ENCODE measurements at regions not wholly inside any gene's neighbourhood (a gene's known extent, or its start where the extent isn't known, plus 50 kb on each side); places are given as distances from the start of the nearest gene placed in this dataset.
"Not testable (repeated sequence)": the region's sequence is repeated elsewhere in the genome, so short reads cannot be mapped to it uniquely, and the experiment has no call there.

GRCh38 chr18:65671621-65672415, 79.0 kb upstream of the CDH7 start:
- TF ChIP-seq POLR2AphosphoS5 (IDR thresholded peaks at IDR 0.05) (no peak), EP300 (IDR thresholded peaks at IDR 0.05) (no peak)
- no peak for DNase-seq (ENCODE audit: extremely low spot score)
- H3K27ac ChIP-seq (replicated peaks in 1 of 4) = no peak overlapping the region
- H3K27me3 ChIP-seq = no peaks in the 10 kb centered on the region
- H3K36me3 ChIP-seq = no peaks in the 10 kb centered on the region
- 91% methylated on average over 16 of the region's 17 CpGs for WGBS
- H3K9me3 ChIP-seq = no peaks in the 10 kb centered on the region
- intact Hi-C loops (cut with DNase I) = no loop called here
- H3K4me3 ChIP-seq = no peak overlapping the region
- no peaks in the 10 kb centered on the region for H3K4me1 ChIP-seq

DNA sequence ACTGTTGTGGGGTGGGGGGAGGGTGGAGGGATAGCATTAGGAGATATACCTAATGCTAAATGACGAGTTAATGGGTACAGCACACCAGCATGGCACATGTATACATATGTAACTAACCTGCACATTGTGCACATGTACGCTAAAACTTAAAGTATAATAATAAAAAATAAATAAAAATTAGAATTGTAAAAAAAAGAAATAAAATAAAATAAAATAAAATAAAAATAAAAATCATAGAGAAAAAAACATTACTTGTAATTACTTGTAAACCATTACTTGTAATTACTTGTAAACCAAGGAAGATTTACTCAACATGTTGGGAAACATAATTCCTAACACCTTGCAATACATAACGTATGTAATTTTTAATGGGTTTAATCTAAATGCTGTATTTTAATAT, 80.7 kb upstream of the CDH7 start:
- H3K27me3 ChIP-seq; intact Hi-C loops (cut with DNase I); DNase-seq (ENCODE audit: extremely low spot score); H3K4me3 ChIP-seq; H3K4me1 ChIP-seq; H3K9me3 ChIP-seq; H3K36me3 ChIP-seq; H3K27ac ChIP-seq (replicated peaks in 1 of 4): not testable (repeated sequence)
- 88% methylated on average over 3 of the region's 3 CpGs for WGBS

- Histone ChIP-seq H3K4me3 (no peak overlapping the region), H3K27ac (replicated peaks in 1 of 4) (no peak overlapping the region), H3K27me3 (no peaks in the 10 kb centered on the region), H3K4me1 (no peaks in the 10 kb centered on the region), H3K9me3 (no peaks in the 10 kb centered on the region), H3K36me3 (no peaks in the 10 kb centered on the region)
- intact Hi-C loops (cut with DNase I) = no loop called here
- DNase-seq (ENCODE audit: extremely low spot score) = no peak
- TF ChIP-seq POLR2A (IDR thresholded peaks at IDR 0.05; ENCODE audit: low read depth) (no peak), EP300 (IDR thresholded peaks at IDR 0.05) (no peak), POLR2AphosphoS5 (IDR thresholded peaks at IDR 0.05) (no peak)
- TF ChIP-seq, protein P1, sequence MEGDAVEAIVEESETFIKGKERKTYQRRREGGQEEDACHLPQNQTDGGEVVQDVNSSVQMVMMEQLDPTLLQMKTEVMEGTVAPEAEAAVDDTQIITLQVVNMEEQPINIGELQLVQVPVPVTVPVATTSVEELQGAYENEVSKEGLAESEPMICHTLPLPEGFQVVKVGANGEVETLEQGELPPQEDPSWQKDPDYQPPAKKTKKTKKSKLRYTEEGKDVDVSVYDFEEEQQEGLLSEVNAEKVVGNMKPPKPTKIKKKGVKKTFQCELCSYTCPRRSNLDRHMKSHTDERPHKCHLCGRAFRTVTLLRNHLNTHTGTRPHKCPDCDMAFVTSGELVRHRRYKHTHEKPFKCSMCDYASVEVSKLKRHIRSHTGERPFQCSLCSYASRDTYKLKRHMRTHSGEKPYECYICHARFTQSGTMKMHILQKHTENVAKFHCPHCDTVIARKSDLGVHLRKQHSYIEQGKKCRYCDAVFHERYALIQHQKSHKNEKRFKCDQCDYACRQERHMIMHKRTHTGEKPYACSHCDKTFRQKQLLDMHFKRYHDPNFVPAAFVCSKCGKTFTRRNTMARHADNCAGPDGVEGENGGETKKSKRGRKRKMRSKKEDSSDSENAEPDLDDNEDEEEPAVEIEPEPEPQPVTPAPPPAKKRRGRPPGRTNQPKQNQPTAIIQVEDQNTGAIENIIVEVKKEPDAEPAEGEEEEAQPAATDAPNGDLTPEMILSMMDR (IDR thresholded peaks at IDR 0.05) = no peak
- 67% methylated on average over 1 of the region's 1 CpG for WGBS
These were observed 89.4 kb upstream of the CDH7 start for GRCh38 chr18:65661391-65661790.

DNA sequence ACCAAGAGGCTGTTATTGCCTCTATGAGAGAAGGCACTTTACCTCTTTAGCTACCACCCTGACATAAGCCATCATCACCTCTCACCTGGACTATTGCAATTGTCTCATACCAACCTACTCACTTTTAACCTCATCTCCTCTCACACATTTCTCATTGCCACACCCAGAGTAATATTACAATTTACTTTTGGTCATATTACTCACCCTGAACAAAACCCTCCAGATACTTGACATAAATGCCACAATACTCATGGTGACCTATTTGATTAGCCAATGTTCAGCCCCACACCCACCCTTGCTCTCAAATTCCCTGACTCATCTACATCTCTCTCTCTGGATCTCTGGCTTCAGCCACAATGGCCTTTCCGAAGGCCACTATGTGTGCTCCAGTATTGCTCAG, 90.9 kb upstream of the CDH7 start:
- H3K27me3 ChIP-seq = no peaks in the 10 kb centered on the region
- H3K27ac ChIP-seq (replicated peaks in 1 of 4) = no peak overlapping the region
- TF ChIP-seq POLR2A (IDR thresholded peaks at IDR 0.05; ENCODE audit: low read depth) (no peak), EP300 (IDR thresholded peaks at IDR 0.05) (no peak), POLR2AphosphoS5 (IDR thresholded peaks at IDR 0.05) (no peak)
- TF ChIP-seq, protein P1 (IDR thresholded peaks at IDR 0.05) = no peak
- H3K36me3 ChIP-seq = no peaks in the 10 kb centered on the region
- WGBS = 89% methylated on average over 1 of the region's 1 CpG
- no peaks in the 10 kb centered on the region for H3K4me1 ChIP-seq
- H3K9me3 ChIP-seq = no peaks in the 10 kb centered on the region
- no peak for DNase-seq (ENCODE audit: extremely low spot score)
- no peak overlapping the region for H3K4me3 ChIP-seq
- intact Hi-C loops (cut with DNase I) = no loop called here

- H3K27me3 ChIP-seq = no peaks in the 10 kb centered on the region
- intact Hi-C loops (cut with DNase I) = no loop called here
- no peaks in the 10 kb centered on the region for H3K9me3 ChIP-seq
- TF ChIP-seq POLR2A (IDR thresholded peaks at IDR 0.05; ENCODE audit: low read depth) (no peak), POLR2AphosphoS5 (IDR thresholded peaks at IDR 0.05) (no peak), EP300 (IDR thresholded peaks at IDR 0.05) (no peak)
- TF ChIP-seq, protein P1 (IDR thresholded peaks at IDR 0.05) = no peak
- DNase-seq (ENCODE audit: extremely low spot score) = no peak
- H3K4me1 ChIP-seq = no peaks in the 10 kb centered on the region
- H3K36me3 ChIP-seq = no peaks in the 10 kb centered on the region
- H3K4me3 ChIP-seq = no peak overlapping the region
- H3K27ac ChIP-seq (replicated peaks in 1 of 4) = no peak overlapping the region
These were observed 91.5 kb upstream of the CDH7 start for GRCh38 chr18:65659312-65659711.

DNA sequence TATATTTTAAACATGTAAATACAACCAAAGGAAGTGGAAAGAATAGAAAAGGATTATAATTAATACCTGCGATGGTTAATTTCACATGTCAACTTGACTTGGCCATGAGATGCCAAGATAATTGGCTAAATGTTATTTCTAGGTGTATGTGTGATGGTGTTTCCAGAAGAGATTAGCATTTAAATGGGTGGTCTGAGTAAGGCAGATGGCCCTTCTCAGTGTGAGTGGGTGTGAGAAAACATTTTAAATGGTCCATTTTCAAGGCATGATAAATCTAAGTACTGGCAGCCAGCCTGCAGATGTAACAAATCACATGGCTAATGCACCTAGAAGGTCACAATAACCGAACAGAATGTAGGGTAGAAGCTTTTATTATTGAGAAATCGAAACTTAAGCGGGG, 99.6 kb upstream of the CDH7 start:
- peaks cover 0 to 19% (median 5%) of the 10 kb centered on the region in 4 donors for H3K9me3 ChIP-seq
- no peaks in the 10 kb centered on the region for H3K27me3 ChIP-seq
- intact Hi-C loops (cut with DNase I) = no loop called here
- 62% methylated on average over 4 of the region's 4 CpGs for WGBS
- no peaks in the 10 kb centered on the region for H3K36me3 ChIP-seq
- TF ChIP-seq, protein P1 (IDR thresholded peaks at IDR 0.05) = no peak
- TF ChIP-seq EP300 (IDR thresholded peaks at IDR 0.05) (no peak), POLR2A (IDR thresholded peaks at IDR 0.05; ENCODE audit: low read depth) (no peak), POLR2AphosphoS5 (IDR thresholded peaks at IDR 0.05) (no peak)
- H3K27ac ChIP-seq (replicated peaks in 1 of 4) = no peak overlapping the region
- no peak overlapping the region for H3K4me3 ChIP-seq
- no peaks in the 10 kb centered on the region for H3K4me1 ChIP-seq
- no peak for DNase-seq (ENCODE audit: extremely low spot score)

All from esophagus muscularis mucosa (tissue), 4 donors.